GDM1 (cell line): ENCODE measurements at regions not wholly inside any gene's neighbourhood (a gene's known extent, or its start where the extent isn't known, plus 50 kb on each side); places are given as distances from the start of the nearest gene placed in this dataset.

Experiments
- DNase-seq: peaks from one replicate; lab custom pipeline; 2025; lab: John Stamatoyannopoulos, UW

- DNase-seq = no peak
Observed at GRCh38 chr14:39763402-39763890, 331.2 kb upstream of the FBXO33 start.

GRCh38 chr14:39762576-39763401 is 330.6 kb upstream of the FBXO33 start:
- no peak for DNase-seq

- no peak for DNase-seq
Observed at GRCh38 chr14:39755269-39755878, 323.1 kb upstream of the FBXO33 start.

- no peak for DNase-seq
Observed at GRCh38 chr14:39740454-39740853, 308.2 kb upstream of the FBXO33 start.

- no peak for DNase-seq
Observed at GRCh38 chr14:39739796-39740195, 307.6 kb upstream of the FBXO33 start.

GRCh38 chr14:39734306-39734705 is 302.1 kb upstream of the FBXO33 start:
- no peak for DNase-seq

- DNase-seq = no peak
Observed at GRCh38 chr14:39733741-39734140, 301.5 kb upstream of the FBXO33 start.

- no peak for DNase-seq
Observed at GRCh38 chr14:39731912-39732311, 299.7 kb upstream of the FBXO33 start.

- DNase-seq = no peak
Observed at GRCh38 chr14:39726563-39726962, 294.3 kb upstream of the FBXO33 start.

GRCh38 chr14:39722547-39723273 is 290.5 kb upstream of the FBXO33 start:
- no peak for DNase-seq

GRCh38 chr14:39716987-39717570 is 284.8 kb upstream of the FBXO33 start:
- DNase-seq = no peak

- no peak for DNase-seq
Observed at GRCh38 chr14:39712293-39712999, 280.2 kb upstream of the FBXO33 start.

- no peak for DNase-seq
Observed at GRCh38 chr14:39704594-39704993, 272.4 kb upstream of the FBXO33 start.

- no peak for DNase-seq
Observed at GRCh38 chr14:39694341-39694740, 262.1 kb upstream of the FBXO33 start.

- DNase-seq = no peak
Observed at GRCh38 chr14:39683691-39684260, 251.5 kb upstream of the FBXO33 start.

- no peak for DNase-seq
Observed at GRCh38 chr14:39682582-39682981, 250.3 kb upstream of the FBXO33 start.

GRCh38 chr14:39681782-39682399 is 249.7 kb upstream of the FBXO33 start:
- DNase-seq = no peak

GRCh38 chr14:39680777-39681176 is 248.5 kb upstream of the FBXO33 start:
- DNase-seq = no peak

GRCh38 chr14:39673734-39674133 is 241.5 kb upstream of the FBXO33 start:
- no peak for DNase-seq

- DNase-seq = no peak
Observed at GRCh38 chr14:39673270-39673711, 241.1 kb upstream of the FBXO33 start.

GRCh38 chr14:39668449-39668848 is 236.2 kb upstream of the FBXO33 start:
- no peak for DNase-seq
